Stomach (tissue), 8 donors: ENCODE measurements at regions not wholly inside any gene's neighbourhood (a gene's known extent, or its start where the extent isn't known, plus 50 kb on each side); places are given as distances from the start of the nearest gene placed in this dataset.

Experiments used
- DNase-seq, 2 donors: peaks; one replicate each; pipeline versions ENCODE4 v3.0.0 to v3.0.0-alpha.2; 2013 to 2019
- H3K27ac ChIP-seq, 5 donors: fragments of 200-600 bp in 4 of 5; sonication (generic) in 4 of 5; one replicate each; pipeline ENCODE4 v1.5.1; 2013 to 2019; ENCODE audit warnings: mild to moderate bottlenecking in 1 of 5, moderate library complexity in 1 of 5
- H3K27me3 ChIP-seq, 3 donors: fragments of 200-600 bp; sonication (generic); one replicate each; pipeline ENCODE4 v1.5.1; 2017 to 2019; ENCODE audit warnings: mixed run types in 1 of 3
- H3K36me3 ChIP-seq, 4 donors: fragments of 200-600 bp; sonication (generic); 1 replicate in 3 of 4; 2 replicates in 1 of 4; pipeline ENCODE4 v1.5.1; 2016 to 2019
- H3K4me1 ChIP-seq, 4 donors: fragments of 200-600 bp; sonication (generic); one replicate each; pipeline ENCODE4 v1.5.1; 2016 to 2019
- H3K4me3 ChIP-seq, 4 donors: fragments of 200-600 bp; sonication (generic) in 3 of 4; one replicate each; pipeline ENCODE4 v1.5.1; 2016 to 2019; ENCODE audit warnings: mild to moderate bottlenecking in 1 of 4
- H3K9me3 ChIP-seq, 4 donors: fragments of 200-600 bp; sonication (generic); one replicate each; pipeline ENCODE4 v1.5.1; 2016 to 2019
- CTCF ChIP-seq, 7 experiments: fragments of 450-650 bp in 4 of 7; fragments of 200-600 bp in 3 of 7; sonication (generic) in 3 of 7; IDR thresholded peaks; one replicate each; pipeline ENCODE4 v1.5.1; 2016 to 2019; ENCODE audit warnings: antibody characterized with exemption in 7 of 7, control low read depth in 2 of 7, mild to moderate bottlenecking in 1 of 7
- EP300 ChIP-seq: sonication (generic); formaldehyde crosslinking; IDR thresholded peaks from one replicate; pipeline ENCODE4 v1.6.1; 2017; ENCODE audit warnings: antibody characterized with exemption
- POLR2A ChIP-seq, 4 donors: fragments of 450-650 bp; IDR thresholded peaks; one replicate each; pipeline ENCODE4 v1.6.1; 2016; ENCODE audit warnings: antibody characterized with exemption in 4 of 4, control low read depth in 2 of 4, mild to moderate bottlenecking in 1 of 4, moderate library complexity in 1 of 4
- POLR2AphosphoS5 ChIP-seq, 3 donors: sonication (generic); formaldehyde crosslinking; IDR thresholded peaks; one replicate each; pipeline ENCODE4 v1.6.1; 2016; ENCODE audit warnings: antibody characterized with exemption in 3 of 3
- WGBS, 5 donors: extraction: QIAGEN DNeasy Blood & Tissue Kit in 3 of 5; methylation state at CpG; one replicate each; pipeline versions ENCODE4 v1.1.5 to v1.1.7; 2013 to 2018; 5-methylcytosine and 5-hydroxymethylcytosine counted together
- intact Hi-C: fragments of 100-400 bp; cut with DNase I; formaldehyde crosslinking; loops from one replicate; pipeline ENCODE4 v1.15.1; 2023; ENCODE audit warnings: low total_unique reads
- donor health status: healthy with polysubstance abuse.
- donor health status: Bipolar disorder and iron deficiency.
- donor health status: healthy.

GRCh38 chr6:126914172-126914571, 204.3 kb upstream of the RSPO3 start:
- Histone ChIP-seq H3K27ac (no peak overlapping the region), H3K36me3 (no peaks in the 10 kb centered on the region), H3K9me3 (no peaks in the 10 kb centered on the region), H3K4me3 (no peak overlapping the region), H3K27me3 (no peaks in the 10 kb centered on the region), H3K4me1 (no peaks in the 10 kb centered on the region)
- intact Hi-C loops, result no loop called here
- WGBS, 5 donors, result 71 to 90% (median 83%) methylated on average over 2 of the region's 2 CpGs
- no peak for DNase-seq
- TF ChIP-seq POLR2A (IDR thresholded peaks at IDR 0.05), result no peak
- no peak for TF ChIP-seq CTCF (IDR thresholded peaks at IDR 0.05)
- TF ChIP-seq EP300, result no peak
- TF ChIP-seq POLR2AphosphoS5 (IDR thresholded peaks at IDR 0.05), result no peak

DNA sequence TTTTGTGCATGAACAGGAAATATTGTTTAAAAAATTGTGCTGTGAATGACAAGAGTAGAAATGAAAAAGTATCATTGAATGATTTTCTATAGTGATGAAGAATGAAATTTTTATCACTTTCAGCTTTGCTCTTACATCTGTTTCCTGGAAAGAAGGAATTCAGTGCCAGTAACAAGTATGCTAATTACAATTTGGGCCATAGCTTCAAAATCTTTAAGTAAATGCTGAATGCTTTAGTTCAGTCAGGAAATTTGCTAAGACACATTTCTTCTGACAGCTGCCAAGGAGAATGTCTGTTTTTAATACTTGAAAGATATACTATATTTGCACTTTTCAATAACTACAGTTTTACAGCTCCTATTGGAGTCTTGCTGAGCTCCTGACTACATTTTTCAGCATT, 203.7 kb upstream of the RSPO3 start:
- intact Hi-C loops, result no loop called here
- no peak for DNase-seq
- Histone ChIP-seq H3K27me3 (no peaks in the 10 kb centered on the region), H3K27ac (no peak overlapping the region), H3K4me1 (no peaks in the 10 kb centered on the region), H3K4me3 (no peak overlapping the region), H3K9me3 (no peaks in the 10 kb centered on the region), H3K36me3 (no peaks in the 10 kb centered on the region)
- TF ChIP-seq EP300 (no peak), CTCF (IDR thresholded peaks at IDR 0.05) (no peak), POLR2AphosphoS5 (IDR thresholded peaks at IDR 0.05) (no peak), POLR2A (IDR thresholded peaks at IDR 0.05) (no peak)

DNA sequence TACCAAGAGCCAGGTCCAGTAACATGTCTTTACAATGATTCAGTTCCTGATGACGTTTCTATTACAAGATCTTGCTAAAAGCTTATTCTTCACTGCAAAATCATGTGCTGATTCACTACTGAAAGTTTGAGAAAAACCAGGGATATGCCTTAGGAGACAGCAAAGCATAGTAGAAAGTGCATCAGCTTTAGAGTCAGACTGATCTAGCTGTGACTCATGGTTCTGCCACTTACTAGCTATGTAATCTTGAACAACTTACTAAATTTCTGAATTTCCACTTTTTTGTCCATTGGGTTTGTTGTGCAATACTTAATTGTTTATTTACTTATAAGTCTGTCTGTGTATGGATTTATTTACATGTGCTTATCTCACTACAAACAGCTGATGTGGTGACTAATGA, 198.5 kb upstream of the RSPO3 start:
- H3K27ac ChIP-seq, result no peak overlapping the region
- no peaks in the 10 kb centered on the region for H3K4me1 ChIP-seq
- no peaks in the 10 kb centered on the region for H3K27me3 ChIP-seq
- peak in 1 of 3 donors; percentile 69 for TF ChIP-seq POLR2AphosphoS5 (IDR thresholded peaks at IDR 0.05)
- no peak for TF ChIP-seq EP300
- TF ChIP-seq POLR2A (IDR thresholded peaks at IDR 0.05), result no peak
- no peak overlapping the region for H3K4me3 ChIP-seq
- no peaks in the 10 kb centered on the region for H3K9me3 ChIP-seq
- peak in 1 of 2 donors; percentile 24 for DNase-seq
- 35 to 63% (median 56%) methylated on average over 1 of the region's 1 CpG for WGBS, 5 donors
- intact Hi-C loops, result no loop called here
- H3K36me3 ChIP-seq, result no peaks in the 10 kb centered on the region

- WGBS, 5 donors, result 23 to 47% (median 31%) methylated on average over 2 of the region's 2 CpGs
- Histone ChIP-seq H3K4me3 (no peak overlapping the region), H3K27ac (no peak overlapping the region), H3K9me3 (no peaks in the 10 kb centered on the region), H3K27me3 (no peaks in the 10 kb centered on the region), H3K4me1 (no peaks in the 10 kb centered on the region), H3K36me3 (no peaks in the 10 kb centered on the region)
- DNase-seq, result no peak
- intact Hi-C loops, result no loop called here
- no peak for TF ChIP-seq POLR2AphosphoS5 (IDR thresholded peaks at IDR 0.05)
- TF ChIP-seq CTCF (IDR thresholded peaks at IDR 0.05), result no peak
- TF ChIP-seq EP300, result no peak
- no peak for TF ChIP-seq POLR2A (IDR thresholded peaks at IDR 0.05)
These were observed 194.7 kb upstream of the RSPO3 start for GRCh38 chr6:126923807-126924206.

GRCh38 chr6:126926926-126927325, 191.5 kb upstream of the RSPO3 start:
- no peak overlapping the region for H3K4me3 ChIP-seq
- no peaks in the 10 kb centered on the region for H3K4me1 ChIP-seq
- H3K36me3 ChIP-seq, result no peaks in the 10 kb centered on the region
- no peaks in the 10 kb centered on the region for H3K9me3 ChIP-seq
- no peak for DNase-seq
- no peaks in the 10 kb centered on the region for H3K27me3 ChIP-seq
- 39 to 53% (median 49%) methylated on average over 3 of the region's 3 CpGs for WGBS, 5 donors
- TF ChIP-seq POLR2A (IDR thresholded peaks at IDR 0.05) (no peak), EP300 (no peak), POLR2AphosphoS5 (IDR thresholded peaks at IDR 0.05) (no peak)
- H3K27ac ChIP-seq, result no peak overlapping the region
- intact Hi-C loops, result no loop called here
